D721Med (cell line): ENCODE measurements at regions not wholly inside any gene's neighbourhood (a gene's known extent, or its start where the extent isn't known, plus 50 kb on each side); places are given as distances from the start of the nearest gene placed in this dataset.

ENCODE experiments used
- DNase-seq: peaks from one replicate; pipeline ENCODE4 v3.0.0; 2011; ENCODE audit warnings: low spot score; ENCODE audit not compliant: insufficient read length
- FAIRE-seq: peaks from 2 replicates; lab custom pipeline; 2011; peaks lifted over from hg19 to GRCh38; lab: Jason Lieb, UNC
- TF ChIP-seq, protein P1 (sequence below): IDR thresholded peaks from 2 replicates; pipeline ENCODE4 v1.5.1; 2012; ENCODE audit warnings: mild to moderate bottlenecking, control low read depth; ENCODE audit not compliant: insufficient read depth; ENCODE audit errors: missing control alignments

DNA sequence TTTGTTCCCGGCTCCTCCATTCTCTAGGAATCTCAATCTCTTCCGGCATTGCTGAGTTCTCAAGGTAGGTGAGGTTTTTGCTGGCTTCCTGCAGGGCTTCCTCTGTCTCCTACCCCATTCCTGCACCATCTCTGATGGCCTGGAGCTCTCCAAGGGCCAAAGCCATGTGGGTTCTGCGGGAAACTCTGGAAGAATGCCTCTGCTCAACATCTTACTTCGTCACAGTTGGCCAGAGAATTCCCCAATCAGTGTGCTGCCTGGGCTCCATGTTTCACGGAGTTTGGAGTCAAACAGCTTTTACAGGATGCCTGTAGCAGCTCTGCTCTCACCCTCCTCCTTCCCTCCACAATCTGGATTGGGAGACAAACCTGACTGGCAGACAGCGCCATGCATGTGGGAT, 253.9 kb upstream of the HES1 start:
- FAIRE-seq (no peak), DNase-seq (no peak)
- TF ChIP-seq, protein P1, sequence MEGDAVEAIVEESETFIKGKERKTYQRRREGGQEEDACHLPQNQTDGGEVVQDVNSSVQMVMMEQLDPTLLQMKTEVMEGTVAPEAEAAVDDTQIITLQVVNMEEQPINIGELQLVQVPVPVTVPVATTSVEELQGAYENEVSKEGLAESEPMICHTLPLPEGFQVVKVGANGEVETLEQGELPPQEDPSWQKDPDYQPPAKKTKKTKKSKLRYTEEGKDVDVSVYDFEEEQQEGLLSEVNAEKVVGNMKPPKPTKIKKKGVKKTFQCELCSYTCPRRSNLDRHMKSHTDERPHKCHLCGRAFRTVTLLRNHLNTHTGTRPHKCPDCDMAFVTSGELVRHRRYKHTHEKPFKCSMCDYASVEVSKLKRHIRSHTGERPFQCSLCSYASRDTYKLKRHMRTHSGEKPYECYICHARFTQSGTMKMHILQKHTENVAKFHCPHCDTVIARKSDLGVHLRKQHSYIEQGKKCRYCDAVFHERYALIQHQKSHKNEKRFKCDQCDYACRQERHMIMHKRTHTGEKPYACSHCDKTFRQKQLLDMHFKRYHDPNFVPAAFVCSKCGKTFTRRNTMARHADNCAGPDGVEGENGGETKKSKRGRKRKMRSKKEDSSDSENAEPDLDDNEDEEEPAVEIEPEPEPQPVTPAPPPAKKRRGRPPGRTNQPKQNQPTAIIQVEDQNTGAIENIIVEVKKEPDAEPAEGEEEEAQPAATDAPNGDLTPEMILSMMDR = no peak

DNA sequence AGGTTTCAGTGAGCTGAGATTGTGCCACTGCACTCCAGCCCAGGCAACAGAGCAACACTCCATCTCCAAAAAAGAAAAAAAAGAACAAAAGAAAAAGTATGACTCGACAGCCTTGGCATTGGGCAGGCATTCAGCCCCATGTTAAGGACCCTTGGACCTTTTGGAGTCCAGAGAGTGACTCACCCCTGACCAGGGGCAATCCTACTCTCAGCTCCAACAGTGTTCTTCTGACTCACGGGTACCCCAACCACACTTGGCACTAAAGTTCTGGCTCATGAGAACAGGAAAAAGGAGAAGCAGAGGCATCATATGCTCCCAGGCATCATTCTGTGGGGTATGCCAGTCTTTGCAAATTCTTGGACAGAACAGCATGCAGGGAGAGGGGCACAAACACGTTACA, 252.4 kb upstream of the HES1 start:
- FAIRE-seq = no peak

DNA sequence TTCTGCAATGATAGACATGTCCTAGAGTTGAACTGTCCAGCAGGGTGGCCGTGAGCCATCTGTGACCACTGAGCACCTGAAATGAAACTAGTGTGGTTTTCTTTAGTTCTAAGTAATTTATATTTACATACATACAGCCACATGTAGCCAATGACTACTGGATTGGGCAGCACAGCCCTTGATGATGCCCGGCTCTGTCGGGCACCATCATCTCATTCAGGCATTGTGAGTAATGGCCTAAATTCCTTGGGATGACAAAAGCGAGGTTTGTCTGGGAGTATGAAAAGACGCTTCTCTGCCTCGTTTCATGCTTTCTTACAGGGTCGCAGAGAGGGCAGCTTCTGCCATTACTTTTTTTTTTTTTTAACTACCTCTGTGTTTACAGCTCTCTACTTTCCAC, 251.9 kb upstream of the HES1 start:
- FAIRE-seq (no peak), DNase-seq (no peak)
- TF ChIP-seq, protein P1 = no peak

More for the DNA sequence above, 252.4 kb upstream of the HES1 start:
- TF ChIP-seq, protein P1 = no peak
- DNase-seq = no peak

DNA sequence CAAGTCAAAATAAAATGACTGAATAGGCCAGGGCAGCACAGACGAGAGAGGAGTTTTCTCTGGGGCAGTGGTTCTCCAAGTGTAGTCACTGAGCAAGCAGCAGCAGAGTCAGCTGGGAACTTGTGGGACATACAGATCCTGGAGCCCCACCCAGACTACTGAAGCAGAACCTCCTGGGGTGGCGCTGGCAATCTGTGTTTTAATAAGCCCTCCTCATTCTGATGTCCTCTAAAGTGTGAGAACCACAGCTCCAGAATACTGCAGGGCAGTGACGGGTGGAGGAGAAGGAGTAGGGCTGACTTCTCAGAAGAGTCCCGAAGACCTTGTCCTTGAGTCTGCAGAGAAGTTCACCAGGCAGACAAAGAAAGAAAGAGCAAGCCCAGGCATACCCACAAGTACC, 251.3 kb upstream of the HES1 start:
- DNase-seq = no peak
- no peak for FAIRE-seq
- TF ChIP-seq, protein P1 = no peak

DNA sequence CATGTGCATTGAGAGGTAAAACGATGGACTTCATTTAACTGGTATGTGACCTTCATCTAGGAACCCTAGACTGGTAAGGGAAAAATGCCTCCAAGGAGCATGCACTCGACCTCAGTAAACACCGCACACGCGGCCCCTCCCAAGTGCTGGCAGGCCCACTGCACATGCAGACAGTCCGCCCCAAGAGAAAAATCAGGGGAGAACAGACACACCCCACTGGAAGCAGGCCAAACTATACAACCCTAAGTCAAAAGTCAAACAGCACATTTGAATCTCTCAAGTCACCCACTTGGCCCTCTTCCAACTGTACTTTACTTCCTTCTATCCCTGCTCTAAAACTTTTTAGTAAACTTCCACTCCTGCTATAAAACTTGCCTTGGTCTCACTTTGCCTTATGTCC, 250.1 kb upstream of the HES1 start:
- FAIRE-seq = no peak
- DNase-seq = no peak
- TF ChIP-seq, protein P1 = no peak

DNA sequence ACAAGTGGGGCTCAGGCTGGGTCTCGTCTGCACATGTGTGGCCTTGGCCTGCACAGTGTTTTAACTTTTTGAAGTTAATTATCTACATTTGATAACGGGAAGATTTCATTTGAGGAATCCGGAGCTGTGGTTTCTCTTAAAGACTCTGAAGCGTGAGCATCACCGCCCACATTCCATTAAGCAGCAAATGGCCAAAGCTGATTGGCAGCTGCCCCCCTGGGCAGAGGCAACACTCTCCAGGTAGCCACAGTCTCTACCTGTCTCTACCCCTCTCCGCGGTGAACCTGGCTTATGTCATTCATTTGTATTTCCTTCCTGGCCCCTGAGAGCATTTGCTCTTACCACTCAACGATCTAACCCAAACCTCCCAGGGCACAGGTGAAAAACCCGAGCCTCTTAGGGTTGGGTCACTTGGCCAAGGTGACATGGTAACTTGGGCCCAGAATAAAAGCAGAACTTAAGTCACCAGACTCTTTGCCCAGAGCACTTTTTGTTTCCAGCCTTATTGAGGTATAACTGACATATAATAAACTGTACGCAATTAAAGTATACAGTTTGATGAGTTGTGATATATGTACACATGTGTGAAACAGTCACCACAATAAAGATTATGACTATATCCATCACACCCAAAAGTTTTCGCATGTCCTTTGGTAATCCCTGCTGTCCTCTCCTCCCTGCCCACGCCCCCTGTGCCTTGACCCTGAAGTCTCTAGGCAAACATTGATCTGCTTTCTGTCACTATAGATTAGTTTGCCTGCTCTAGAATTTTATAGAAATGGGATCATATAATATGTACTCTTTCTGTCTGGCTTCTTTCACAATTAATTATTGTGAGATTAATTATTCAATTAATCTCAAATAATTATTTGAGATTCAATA, 245.7 kb upstream of the HES1 start:
- no peak for FAIRE-seq
- no peak for DNase-seq
- TF ChIP-seq, protein P1 = no peak

DNA sequence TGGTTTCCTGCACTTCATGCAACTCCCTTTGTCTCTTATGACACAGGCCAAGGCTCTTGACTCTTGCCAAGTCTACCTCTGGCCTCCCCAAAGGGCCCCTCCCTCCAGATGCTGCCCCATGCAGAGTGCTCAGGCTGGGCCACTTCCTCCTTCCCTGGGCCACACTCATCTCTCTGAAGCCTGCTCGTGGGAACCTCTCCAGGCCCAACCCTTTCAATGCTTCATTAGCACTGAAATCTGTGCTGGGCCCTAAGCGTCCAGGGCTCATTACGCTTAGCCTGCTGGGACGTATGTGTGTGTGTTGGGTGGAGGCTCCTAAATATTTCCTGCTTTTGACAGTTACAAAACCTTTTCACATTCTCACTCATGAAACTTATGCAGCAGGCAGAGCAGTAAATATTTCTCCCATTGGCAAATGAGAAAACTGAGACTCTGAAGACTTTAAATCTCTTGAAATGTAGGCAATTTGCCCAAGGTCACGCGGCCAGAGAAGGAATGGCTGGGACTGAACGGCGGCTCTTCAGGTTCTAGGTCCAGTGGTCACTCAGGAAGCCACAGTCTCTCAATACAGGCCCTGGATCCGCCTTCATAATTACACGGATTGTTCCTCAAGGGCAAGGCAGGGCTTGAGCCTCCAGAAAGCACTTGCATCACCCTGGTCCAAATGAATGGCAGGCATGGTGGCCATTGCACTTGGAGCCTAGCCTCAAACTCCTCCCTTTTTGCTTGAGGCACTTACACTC, 241.7 kb upstream of the HES1 start:
- FAIRE-seq = no peak
- no peak for DNase-seq
- TF ChIP-seq, protein P1 = no peak
